Prostate gland (tissue), 2 donors: ENCODE measurements at regions not wholly inside any gene's neighbourhood (a gene's known extent, or its start where the extent isn't known, plus 50 kb on each side); places are given as distances from the start of the nearest gene placed in this dataset.

Source experiments
- CTCF ChIP-seq, 4 experiments: fragments of 200-600 bp in 2 of 4; fragments of 450-650 bp in 2 of 4; sonication (generic) in 2 of 4; IDR thresholded peaks; 1 replicate in 3 of 4; 2 replicates in 1 of 4; pipeline ENCODE4 v1.5.1; 2016 to 2019; ENCODE audit warnings: antibody characterized with exemption in 4 of 4, mild to moderate bottlenecking in 2 of 4, moderate library complexity in 2 of 4
- POLR2A ChIP-seq: fragments of 450-650 bp; IDR thresholded peaks from one replicate; pipeline ENCODE4 v1.6.1; 2016; ENCODE audit warnings: antibody characterized with exemption, mild to moderate bottlenecking

DNA sequence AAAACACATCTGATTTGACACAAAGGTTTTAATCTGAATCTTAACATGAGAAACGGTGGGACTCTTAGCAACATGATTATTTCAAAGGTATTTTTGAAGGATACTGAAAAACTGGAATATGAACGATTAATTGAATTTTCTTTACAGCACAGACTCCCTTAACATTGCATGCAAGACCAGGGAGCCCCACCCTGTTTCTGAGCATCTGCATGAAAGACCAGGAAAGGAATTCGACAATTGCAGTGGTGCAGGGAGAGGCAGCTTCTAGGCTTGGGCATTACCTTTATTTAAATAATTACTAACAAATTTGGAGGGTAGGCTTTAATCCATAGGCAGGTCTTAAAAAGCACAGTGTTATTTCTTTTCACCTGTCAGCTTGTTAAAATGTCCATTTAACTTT lies 240.6 kb upstream of the TOPAZ1 start:
- TF ChIP-seq POLR2A, result no peak
- TF ChIP-seq CTCF (IDR thresholded peaks at IDR 0.05), result no peak
